ENCODE measurements at regions not wholly inside any gene's neighbourhood (a gene's known extent, or its start where the extent isn't known, plus 50 kb on each side); places are given as distances from the start of the nearest gene placed in this dataset.

DNA sequence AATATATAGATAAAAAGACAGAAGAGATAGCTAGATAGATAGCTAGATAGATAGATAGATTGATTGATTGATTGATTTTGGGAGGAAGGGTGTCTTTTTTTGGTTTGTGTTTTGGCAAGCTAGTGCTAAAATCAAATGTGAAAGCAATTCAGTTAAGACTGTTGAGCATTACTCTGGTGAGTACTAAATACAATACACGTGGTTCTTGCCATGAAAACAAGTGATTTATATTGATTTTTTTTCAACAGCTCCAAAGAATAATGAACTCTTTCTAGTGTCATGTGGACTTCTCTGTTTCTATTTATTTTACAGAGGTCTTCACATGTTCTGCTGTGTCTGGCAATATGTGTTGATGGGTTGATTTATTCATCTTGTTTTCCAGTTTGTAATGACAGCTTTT lies 172.0 kb downstream of the POU4F1 start:
- TF ChIP-seq, protein P1, sequence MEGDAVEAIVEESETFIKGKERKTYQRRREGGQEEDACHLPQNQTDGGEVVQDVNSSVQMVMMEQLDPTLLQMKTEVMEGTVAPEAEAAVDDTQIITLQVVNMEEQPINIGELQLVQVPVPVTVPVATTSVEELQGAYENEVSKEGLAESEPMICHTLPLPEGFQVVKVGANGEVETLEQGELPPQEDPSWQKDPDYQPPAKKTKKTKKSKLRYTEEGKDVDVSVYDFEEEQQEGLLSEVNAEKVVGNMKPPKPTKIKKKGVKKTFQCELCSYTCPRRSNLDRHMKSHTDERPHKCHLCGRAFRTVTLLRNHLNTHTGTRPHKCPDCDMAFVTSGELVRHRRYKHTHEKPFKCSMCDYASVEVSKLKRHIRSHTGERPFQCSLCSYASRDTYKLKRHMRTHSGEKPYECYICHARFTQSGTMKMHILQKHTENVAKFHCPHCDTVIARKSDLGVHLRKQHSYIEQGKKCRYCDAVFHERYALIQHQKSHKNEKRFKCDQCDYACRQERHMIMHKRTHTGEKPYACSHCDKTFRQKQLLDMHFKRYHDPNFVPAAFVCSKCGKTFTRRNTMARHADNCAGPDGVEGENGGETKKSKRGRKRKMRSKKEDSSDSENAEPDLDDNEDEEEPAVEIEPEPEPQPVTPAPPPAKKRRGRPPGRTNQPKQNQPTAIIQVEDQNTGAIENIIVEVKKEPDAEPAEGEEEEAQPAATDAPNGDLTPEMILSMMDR (conservative IDR thresholded peaks at IDR 0.05; ENCODE audit: low read depth, low read length): no peak
- no peak for TF ChIP-seq EZH2 (IDR thresholded peaks at IDR 0.05; ENCODE audit: borderline replicate concordance, low read depth, low read length, poor library complexity, severe bottlenecking)
